T-cell (primary cell): ENCODE measurements at regions not wholly inside any gene's neighbourhood (a gene's known extent, or its start where the extent isn't known, plus 50 kb on each side); places are given as distances from the start of the nearest gene placed in this dataset.

ENCODE experiments used
- ATAC-seq, 4 experiments: fragments of 200-7000 bp in 3 of 4; fragments of 150-1000 bp in 1 of 4; cut with Tn5 transposase; replicated peaks in 1 of 4; 1 replicate in 3 of 4; 2 replicates in 1 of 4; pipeline ENCODE4 v1.10.0; 2021; ENCODE audit warnings: moderate library complexity in 3 of 4, mild to moderate bottlenecking in 2 of 4, moderate number of reproducible peaks in 1 of 4
- CTCF ChIA-PET, 2 donors: fragments of 300-600 bp; sonication (Branson Sonifier 250); formaldehyde crosslinking; loops; one replicate each; lab custom pipeline; 2022; ENCODE audit warnings: antibody characterized with exemption in 2 of 2; lab: Charles Lee
- POLR2A ChIA-PET, 2 donors: fragments of 300-600 bp; sonication (Branson Sonifier 250); formaldehyde crosslinking; loops; one replicate each; lab custom pipeline; 2022; ENCODE audit warnings: antibody characterized with exemption in 2 of 2; lab: Charles Lee
- DNase-seq, 35 experiments: peaks; one replicate each; pipeline versions ENCODE4 v3.0.0 to v3.0.0-alpha.2; 2013 to 2023
- H3K27ac ChIP-seq: one replicate; pipeline ENCODE4 v1.5.1; 2013; ENCODE audit warnings: low read length
- H3K27me3 ChIP-seq, 2 experiments: replicated peaks in 1 of 2; 1 replicate in 1 of 2; 2 replicates in 1 of 2; pipeline versions ENCODE4 v1.6.1 to v1.7.0; 2013; ENCODE audit warnings: low read length in 1 of 2, mixed read lengths in 1 of 2; ENCODE audit not compliant: control insufficient read depth in 2 of 2, insufficient read depth in 2 of 2; ENCODE audit errors: extremely low read depth in 1 of 2
- H3K36me3 ChIP-seq, 2 donors: 1 replicate in 1 of 2; 2 replicates in 1 of 2; pipeline versions ENCODE4 v1.6.1 to v1.7.0; 2013; ENCODE audit warnings: low read length in 1 of 2; ENCODE audit not compliant: control insufficient read depth in 2 of 2, insufficient read depth in 1 of 2; ENCODE audit errors: extremely low read depth in 1 of 2
- H3K4me1 ChIP-seq, 2 experiments: 1 replicate in 1 of 2; 2 replicates in 1 of 2; pipeline versions ENCODE4 v1.6.1 to v1.7.0; 2013; ENCODE audit warnings: low read length in 2 of 2, mixed read lengths in 1 of 2; ENCODE audit not compliant: insufficient read depth in 2 of 2, control insufficient read depth in 1 of 2; ENCODE audit errors: extremely low read depth in 1 of 2
- H3K4me3 ChIP-seq, 2 donors: 1 replicate in 1 of 2; 2 replicates in 1 of 2; pipeline versions ENCODE4 v1.5.1 to v1.7.0; 2013; ENCODE audit warnings: mild to moderate bottlenecking in 2 of 2, low read length in 1 of 2, moderate library complexity in 1 of 2; ENCODE audit not compliant: control insufficient read depth in 1 of 2; ENCODE audit errors: extremely low read depth in 1 of 2
- H3K9me3 ChIP-seq: 2 replicates; pipeline ENCODE4 v1.7.0; 2013
- H3K27ac Mint-ChIP-seq, 2 donors: one replicate each; pipeline ENCODE4 v1.8.0; 2020 to 2021; ENCODE audit warnings: mild to moderate bottlenecking in 2 of 2, mixed read lengths in 2 of 2
- H3K27me3 Mint-ChIP-seq, 2 donors: one replicate each; pipeline ENCODE4 v1.8.0; 2021 to 2022; ENCODE audit warnings: mixed read lengths in 2 of 2
- H3K36me3 Mint-ChIP-seq: one replicate; pipeline ENCODE4 v1.8.0; 2021; ENCODE audit warnings: mixed read lengths
- H3K4me1 Mint-ChIP-seq, 3 donors: one replicate each; pipeline ENCODE4 v1.8.0; 2020 to 2022; ENCODE audit warnings: mixed read lengths in 3 of 3, mild to moderate bottlenecking in 1 of 3
- H3K4me3 Mint-ChIP-seq, 3 donors: one replicate each; pipeline ENCODE4 v1.8.0; 2020 to 2022; ENCODE audit warnings: mild to moderate bottlenecking in 3 of 3, mixed read lengths in 3 of 3, moderate library complexity in 3 of 3
- H3K9me3 Mint-ChIP-seq, 3 donors: one replicate each; pipeline ENCODE4 v1.8.0; 2020 to 2022; ENCODE audit warnings: mixed read lengths in 3 of 3
- WGBS: methylation state at CpG from one replicate; pipeline ENCODE4 v1.1.5; 2013; ENCODE audit warnings: missing lambda C conversion rate; ENCODE audit not compliant: insufficient coverage; 5-methylcytosine and 5-hydroxymethylcytosine counted together

DNA sequence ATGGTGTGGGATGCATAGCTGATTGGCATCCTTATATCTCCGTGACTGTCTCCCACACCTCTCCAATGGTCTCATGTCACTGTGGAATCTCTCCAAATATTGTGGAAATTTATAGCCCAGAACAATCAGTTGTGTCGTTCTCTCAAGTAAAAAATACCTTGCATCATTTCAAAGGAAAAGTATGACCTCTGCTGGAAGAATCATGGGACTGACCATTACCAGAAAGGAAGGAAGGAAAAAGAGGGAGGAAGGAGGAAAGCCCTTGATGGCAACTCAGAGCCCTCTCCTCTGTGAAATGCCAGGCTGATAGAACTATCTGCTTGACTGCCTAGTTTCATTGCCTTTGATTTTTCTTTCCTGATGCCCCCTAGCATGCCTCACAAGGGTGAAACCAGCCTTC lies 76.3 kb downstream of the FOXI2 start:
- ChIA-PET POLR2A (no interaction called here), CTCF (interaction anchor here in 1 of 2 donors (1.1 kb wide), 1 partner anchor 41 kb away, joined by 3 read pairs; no protein-coding TSS in a partner anchor)
- Histone ChIP-seq H3K9me3 (no peaks in the 10 kb centered on the region), H3K27ac (no peak overlapping the region), H3K36me3 (no peaks in the 10 kb centered on the region), H3K27me3 (no peaks in the 10 kb centered on the region), H3K4me3 (no peak overlapping the region), H3K4me1 (no peaks in the 10 kb centered on the region)
- Mint-ChIP-seq H3K9me3 (no peaks in the 10 kb centered on the region), H3K36me3 (no peaks in the 10 kb centered on the region), H3K4me3 (no peak overlapping the region), H3K27ac (no peak overlapping the region), H3K4me1 (no peaks in the 10 kb centered on the region), H3K27me3 (peaks cover 0 to 12% of the 10 kb centered on the region in 2 donors)
- WGBS, result no CpG with 5 or more reads among the region's 2 CpGs
- DNase-seq (no peak), ATAC-seq (no peak)

DNA sequence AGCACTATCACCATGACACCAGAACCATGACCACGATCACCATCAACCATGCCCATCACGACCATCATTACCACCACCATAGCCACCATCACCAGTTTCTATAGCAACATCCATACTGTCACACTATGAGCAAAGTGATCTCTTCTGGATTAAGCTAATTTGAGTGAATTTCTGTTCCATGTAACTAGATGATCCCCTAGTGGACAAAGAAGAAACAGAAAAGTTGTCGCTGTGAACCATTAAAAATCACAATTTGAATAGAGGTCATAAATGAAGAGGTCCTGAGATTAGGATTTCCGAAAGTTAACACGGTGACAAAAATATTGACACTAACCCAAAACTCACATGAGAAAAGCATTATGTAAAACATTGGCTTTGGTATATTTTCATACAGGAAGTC lies 77.6 kb downstream of the CLRN3 start:
- H3K27ac ChIP-seq, result no peak overlapping the region
- Mint-ChIP-seq H3K9me3 (no peaks in the 10 kb centered on the region), H3K36me3 (no peaks in the 10 kb centered on the region), H3K4me3 (no peak overlapping the region), H3K27me3 (peaks cover 5 to 9% of the 10 kb centered on the region in 2 donors), H3K27ac (no peak overlapping the region), H3K4me1 (no peaks in the 10 kb centered on the region)
- no CpG with 5 or more reads among the region's 5 CpGs for WGBS
- ChIA-PET POLR2A (no interaction called here), CTCF (no interaction called here)
- H3K9me3 ChIP-seq, result no peaks in the 10 kb centered on the region
- no peaks in the 10 kb centered on the region for H3K36me3 ChIP-seq
- no peak for DNase-seq
- ATAC-seq, result no peak
- no peaks in the 10 kb centered on the region for H3K27me3 ChIP-seq
- H3K4me1 ChIP-seq, result no peaks in the 10 kb centered on the region
- H3K4me3 ChIP-seq, result no peak overlapping the region

DNA sequence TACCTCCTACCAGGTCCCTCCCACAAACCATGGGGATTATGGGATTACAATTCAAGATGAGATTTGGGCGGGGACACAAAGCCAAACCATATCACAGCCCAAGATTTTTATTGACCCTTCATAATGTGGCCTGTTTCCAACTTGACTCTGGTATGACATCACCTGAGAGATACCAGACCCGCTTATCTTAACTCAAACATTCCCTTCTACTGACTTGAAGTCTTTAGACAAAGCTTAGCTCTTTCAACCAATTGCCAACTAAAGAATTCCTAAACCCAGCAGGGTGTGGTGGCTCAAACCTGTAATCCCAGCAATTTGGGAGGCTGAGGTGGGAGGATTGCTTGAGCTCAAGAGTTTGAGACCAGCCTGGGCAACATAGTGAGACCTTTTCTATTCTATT lies 67.9 kb downstream of the CLRN3 start:
- H3K4me1 ChIP-seq, result no peaks in the 10 kb centered on the region
- H3K4me3 ChIP-seq, result no peak overlapping the region
- H3K36me3 ChIP-seq, result no peaks in the 10 kb centered on the region
- no peak overlapping the region for H3K27ac Mint-ChIP-seq
- H3K36me3 Mint-ChIP-seq, result no peaks in the 10 kb centered on the region
- ChIA-PET POLR2A (no interaction called here), CTCF (interaction anchor here in 1 of 2 donors (0.6 kb wide), 1 partner anchor 520 kb away, joined by 3 read pairs; no protein-coding TSS in a partner anchor)
- H3K9me3 ChIP-seq, result no peaks in the 10 kb centered on the region
- ATAC-seq (no peak), DNase-seq (no peak)
- WGBS, result 52% methylated on average over 2 of the region's 2 CpGs
- no peak overlapping the region for H3K27ac ChIP-seq
- peaks cover 2 to 9% of the 10 kb centered on the region in 2 experiments for H3K27me3 ChIP-seq
- no peak overlapping the region for H3K4me3 Mint-ChIP-seq
- peaks cover 4 to 6% (median 5%) of the 10 kb centered on the region in 3 donors for H3K9me3 Mint-ChIP-seq
- no peaks in the 10 kb centered on the region for H3K4me1 Mint-ChIP-seq
- H3K27me3 Mint-ChIP-seq, result peaks cover 0 to 15% of the 10 kb centered on the region in 2 donors

DNA sequence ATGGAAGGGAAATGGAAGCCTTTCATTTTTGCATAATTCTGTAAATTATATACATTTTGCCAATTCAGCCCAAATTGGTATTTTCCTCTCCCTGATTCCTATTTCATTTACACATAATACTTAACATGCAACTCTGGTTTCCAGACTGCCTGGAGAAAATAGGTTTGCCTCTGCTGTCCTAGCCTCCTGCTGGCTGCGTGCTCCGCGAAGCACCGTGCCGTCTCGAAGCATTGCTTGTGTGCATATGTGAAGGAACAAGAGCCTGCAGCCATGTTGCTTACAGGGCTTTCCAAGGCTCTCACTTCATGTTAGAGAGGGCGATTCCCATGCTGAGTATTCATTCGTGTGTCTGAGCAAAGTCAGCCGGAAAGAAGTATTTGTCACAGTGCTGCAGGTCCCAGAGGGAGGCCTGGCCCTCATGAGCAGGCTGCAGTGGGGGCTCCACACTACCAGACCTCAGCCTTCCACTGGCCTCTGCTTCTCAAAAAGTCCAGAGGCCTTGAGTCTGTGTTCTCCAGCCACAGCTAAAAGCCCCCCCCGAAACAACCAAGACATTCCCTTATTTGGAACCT lies 66.5 kb downstream of the CLRN3 start:
- no peaks in the 10 kb centered on the region for H3K9me3 ChIP-seq
- ATAC-seq, result no peak
- no peaks in the 10 kb centered on the region for H3K4me1 Mint-ChIP-seq
- POLR2A ChIA-PET, result no interaction called here
- peaks cover 4 to 6% (median 5%) of the 10 kb centered on the region in 3 donors for H3K9me3 Mint-ChIP-seq
- no peaks in the 10 kb centered on the region for H3K36me3 Mint-ChIP-seq
- no peak overlapping the region for H3K27ac ChIP-seq
- WGBS, result 86% methylated on average over 9 of the region's 10 CpGs
- no peak overlapping the region for H3K27ac Mint-ChIP-seq
- peaks cover 0 to 13% of the 10 kb centered on the region in 2 donors for H3K27me3 Mint-ChIP-seq
- H3K36me3 ChIP-seq, result no peaks in the 10 kb centered on the region
- DNase-seq, result no peak
- no peak overlapping the region for H3K4me3 ChIP-seq
- no peaks in the 10 kb centered on the region for H3K4me1 ChIP-seq
- no peak overlapping the region for H3K4me3 Mint-ChIP-seq
- peaks cover 2 to 9% of the 10 kb centered on the region in 2 experiments for H3K27me3 ChIP-seq
- CTCF ChIA-PET, result no interaction called here

GRCh38 chr10:127827354-127828140 lies 65.2 kb downstream of the CLRN3 start:
- no peak overlapping the region for H3K4me3 Mint-ChIP-seq
- H3K27me3 Mint-ChIP-seq, result peaks cover 5 to 14% of the 10 kb centered on the region in 2 donors
- CTCF ChIA-PET, result no interaction called here
- no peaks in the 10 kb centered on the region for H3K9me3 ChIP-seq
- peaks cover under 1 to 3% (median 2%) of the 10 kb centered on the region in 3 donors for H3K9me3 Mint-ChIP-seq
- peaks cover 0 to 13% of the 10 kb centered on the region in 2 experiments for H3K27me3 ChIP-seq
- DNase-seq, result no peak
- H3K36me3 Mint-ChIP-seq, result no peaks in the 10 kb centered on the region
- H3K4me1 ChIP-seq, result no peaks in the 10 kb centered on the region
- POLR2A ChIA-PET, result interaction anchor here in 1 of 2 donors (0.6 kb wide), 1 partner anchor 57 kb away, joined by 3 read pairs; no protein-coding TSS in a partner anchor
- ATAC-seq, result no peak
- no peaks in the 10 kb centered on the region for H3K36me3 ChIP-seq
- WGBS, result 72% methylated on average over 5 of the region's 6 CpGs
- no peak overlapping the region for H3K27ac ChIP-seq
- H3K4me3 ChIP-seq, result no peak overlapping the region
- no peaks in the 10 kb centered on the region for H3K4me1 Mint-ChIP-seq
- H3K27ac Mint-ChIP-seq, result no peak overlapping the region
